Large intestine (tissue), 3 donors: ENCODE measurements at regions not wholly inside any gene's neighbourhood (a gene's known extent, or its start where the extent isn't known, plus 50 kb on each side); places are given as distances from the start of the nearest gene placed in this dataset.

Source experiments
- DNase-seq, 2 donors: peaks; one replicate each; pipeline versions ENCODE4 v3.0.0 to v3.0.0-alpha.2; 2013
- H3K27ac ChIP-seq: one replicate; pipeline ENCODE4 v1.5.1; 2013; ENCODE audit warnings: low read length
- H3K27me3 ChIP-seq: 2 replicates; pipeline ENCODE4 v1.6.1; 2013; ENCODE audit warnings: low read length; ENCODE audit not compliant: control insufficient read depth, insufficient read depth
- H3K36me3 ChIP-seq: 2 replicates; pipeline ENCODE4 v1.6.1; 2013; ENCODE audit warnings: low read length; ENCODE audit not compliant: control insufficient read depth, insufficient read depth
- H3K4me1 ChIP-seq: one replicate; pipeline ENCODE4 v1.6.1; 2013; ENCODE audit warnings: low read length; ENCODE audit not compliant: control insufficient read depth, insufficient read depth
- H3K4me3 ChIP-seq: one replicate; pipeline ENCODE4 v1.5.1; 2013; ENCODE audit warnings: low read length
- H3K9me3 ChIP-seq: one replicate; pipeline ENCODE4 v1.6.1; 2013; ENCODE audit warnings: mild to moderate bottlenecking, low read depth, low read length, moderate library complexity; ENCODE audit not compliant: control insufficient read depth
- WGBS: methylation state at CpG from one replicate; pipeline ENCODE4 v1.1.5; 2013; ENCODE audit warnings: low lambda C conversion rate; ENCODE audit not compliant: insufficient coverage; 5-methylcytosine and 5-hydroxymethylcytosine counted together

DNA sequence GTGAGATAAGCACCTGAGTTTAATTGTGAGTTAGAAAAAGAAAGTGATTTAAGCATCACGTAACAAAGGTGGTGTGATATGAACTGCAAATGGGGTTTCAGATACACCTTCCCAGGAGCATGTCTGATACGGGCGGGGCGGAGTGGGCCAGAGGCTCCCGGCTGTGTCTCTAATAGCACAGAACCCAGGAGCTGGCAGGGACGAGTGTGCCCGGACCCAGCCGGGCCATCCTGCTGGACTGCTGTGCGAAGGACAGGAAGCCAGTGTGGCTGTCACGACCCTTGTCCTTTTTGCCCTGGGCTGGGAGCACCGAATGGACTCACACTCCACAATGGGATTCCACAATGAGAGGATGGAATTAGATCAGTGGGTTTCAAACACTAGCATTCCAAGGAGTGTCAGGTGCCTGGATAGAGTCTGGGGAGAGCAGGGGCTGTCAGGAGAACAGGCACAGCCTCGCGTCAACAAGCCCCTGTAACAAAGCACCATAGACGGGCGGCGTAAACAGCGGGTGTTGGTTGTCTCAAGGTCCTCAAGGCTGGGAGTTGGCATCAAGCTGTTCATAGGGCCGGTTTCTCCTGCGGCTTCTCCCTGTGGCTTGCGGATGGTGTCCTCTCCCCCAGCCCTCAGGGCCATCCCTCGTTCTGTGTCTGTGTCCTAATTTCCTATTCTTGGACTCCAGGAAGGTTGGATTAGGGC is 242.6 kb upstream of the PITRM1 start:
- no peaks in the 10 kb centered on the region for H3K36me3 ChIP-seq
- WGBS, result no CpG with 5 or more reads among the region's 21 CpGs
- H3K4me3 ChIP-seq, result no peak overlapping the region
- peaks cover 4% of the 10 kb centered on the region for H3K9me3 ChIP-seq
- no peak overlapping the region for H3K27ac ChIP-seq
- no peaks in the 10 kb centered on the region for H3K4me1 ChIP-seq
- DNase-seq, result no peak
- no peaks in the 10 kb centered on the region for H3K27me3 ChIP-seq

GRCh38 chr10:3414667-3415023 is 242.1 kb upstream of the PITRM1 start:
- Histone ChIP-seq H3K27me3 (no peaks in the 10 kb centered on the region), H3K4me3 (no peak overlapping the region), H3K4me1 (no peaks in the 10 kb centered on the region), H3K9me3 (peaks cover 4% of the 10 kb centered on the region), H3K27ac (no peak overlapping the region), H3K36me3 (no peaks in the 10 kb centered on the region)
- no CpG with 5 or more reads among the region's 10 CpGs for WGBS
- no peak for DNase-seq

GRCh38 chr10:3413937-3414666 is 241.5 kb upstream of the PITRM1 start:
- Histone ChIP-seq H3K27me3 (no peaks in the 10 kb centered on the region), H3K4me1 (no peaks in the 10 kb centered on the region), H3K27ac (no peak overlapping the region), H3K36me3 (no peaks in the 10 kb centered on the region), H3K4me3 (no peak overlapping the region), H3K9me3 (peaks cover 4% of the 10 kb centered on the region)
- no CpG with 5 or more reads among the region's 23 CpGs for WGBS
- DNase-seq, result no peak

- H3K27me3 ChIP-seq, result no peaks in the 10 kb centered on the region
- no peak overlapping the region for H3K4me3 ChIP-seq
- peaks cover 4% of the 10 kb centered on the region for H3K9me3 ChIP-seq
- H3K36me3 ChIP-seq, result no peaks in the 10 kb centered on the region
- no peaks in the 10 kb centered on the region for H3K4me1 ChIP-seq
- no peak for DNase-seq
- WGBS, result 100% methylated on average over 1 of the region's 16 CpGs
- H3K27ac ChIP-seq, result no peak overlapping the region
Observed at GRCh38 chr10:3412646-3413045, 240.1 kb upstream of the PITRM1 start.

DNA sequence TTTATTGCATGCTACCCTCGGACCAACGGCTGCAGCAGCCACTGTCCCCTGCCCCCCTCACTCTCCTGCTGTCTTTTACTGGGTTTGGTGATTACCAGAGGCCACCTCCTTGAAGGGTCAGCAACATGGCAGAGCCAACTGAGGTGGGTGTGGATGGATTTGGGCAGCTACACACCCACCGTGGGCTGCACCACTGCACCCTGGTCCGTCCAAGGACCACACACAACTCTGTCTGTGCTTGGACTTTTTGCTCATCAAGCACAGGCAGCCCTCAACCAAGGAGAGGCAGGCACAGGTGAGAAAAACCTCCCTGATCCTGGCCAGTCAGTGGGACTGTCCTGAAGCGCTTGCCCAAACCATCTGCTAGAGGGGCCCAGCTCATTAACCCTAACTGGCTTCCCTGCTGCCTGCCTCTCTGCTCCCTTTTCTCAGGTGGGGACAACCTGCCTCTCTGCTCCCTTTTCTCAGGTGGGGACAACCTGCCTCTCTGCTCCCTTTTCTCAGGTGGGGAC is 239.5 kb upstream of the PITRM1 start:
- Histone ChIP-seq H3K4me1 (no peaks in the 10 kb centered on the region), H3K4me3 (no peak overlapping the region), H3K9me3 (peaks cover 4% of the 10 kb centered on the region), H3K36me3 (no peaks in the 10 kb centered on the region), H3K27ac (no peak overlapping the region), H3K27me3 (no peaks in the 10 kb centered on the region)
- no CpG with 5 or more reads among the region's 5 CpGs for WGBS
- no peak for DNase-seq

- no peak for DNase-seq
- Histone ChIP-seq H3K27ac (no peak overlapping the region), H3K4me1 (no peaks in the 10 kb centered on the region), H3K36me3 (no peaks in the 10 kb centered on the region), H3K27me3 (no peaks in the 10 kb centered on the region), H3K9me3 (peaks cover 4% of the 10 kb centered on the region), H3K4me3 (no peak overlapping the region)
- WGBS, result 40% methylated on average over 1 of the region's 3 CpGs
Observed at GRCh38 chr10:3411044-3411443, 238.5 kb upstream of the PITRM1 start.

GRCh38 chr10:3409928-3410327 is 237.3 kb upstream of the PITRM1 start:
- Histone ChIP-seq H3K36me3 (no peaks in the 10 kb centered on the region), H3K9me3 (peaks cover 4% of the 10 kb centered on the region), H3K27ac (no peak overlapping the region), H3K4me3 (no peak overlapping the region), H3K27me3 (no peaks in the 10 kb centered on the region), H3K4me1 (no peaks in the 10 kb centered on the region)
- no peak for DNase-seq
- WGBS, result no CpG with 5 or more reads among the region's 4 CpGs

DNA sequence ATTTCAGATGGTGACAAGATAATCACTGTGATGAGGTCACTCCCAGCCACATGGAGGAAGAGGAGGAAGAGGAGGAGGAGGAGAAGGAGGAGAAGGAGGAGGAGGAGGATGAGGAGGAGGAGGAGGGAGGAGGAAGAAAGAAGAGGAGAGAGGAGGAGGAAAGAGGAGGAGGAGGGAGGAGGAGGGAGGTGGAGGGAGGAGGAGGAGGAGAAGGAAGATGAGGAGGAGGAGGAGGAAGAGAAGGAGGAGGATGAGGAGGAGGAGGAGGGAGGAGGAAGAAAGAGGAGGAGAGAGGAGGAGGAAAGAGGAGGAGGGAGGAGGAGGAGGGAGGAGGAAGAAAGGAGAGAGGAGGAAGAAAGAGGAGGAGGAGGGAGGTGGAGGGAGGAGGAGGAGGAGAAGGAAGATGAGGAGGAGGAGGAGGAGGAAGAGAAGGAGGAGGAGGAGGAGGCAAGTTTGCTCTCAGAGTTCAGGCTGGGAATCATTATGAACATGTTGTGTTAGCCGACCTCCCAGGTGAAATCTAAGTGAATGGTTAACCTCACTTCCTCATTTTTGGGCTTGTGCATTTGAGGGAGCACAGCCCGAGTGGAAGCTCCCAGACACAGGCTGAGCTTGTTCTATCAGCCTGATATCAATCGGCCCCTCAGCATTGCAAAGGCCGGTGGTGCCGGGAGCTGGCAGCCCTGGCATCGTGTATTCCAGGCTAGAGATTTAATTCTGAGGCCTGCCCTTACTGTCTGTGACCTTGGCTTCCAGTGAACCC is 236.2 kb upstream of the PITRM1 start:
- Histone ChIP-seq H3K27me3 (no peaks in the 10 kb centered on the region), H3K4me1 (no peaks in the 10 kb centered on the region), H3K9me3 (peaks cover 4% of the 10 kb centered on the region), H3K36me3 (no peaks in the 10 kb centered on the region), H3K4me3 (no peak overlapping the region), H3K27ac (no peak overlapping the region)
- DNase-seq, result no peak
- WGBS, result no CpG with 5 or more reads among the region's 6 CpGs

- H3K4me1 ChIP-seq, result no peaks in the 10 kb centered on the region
- WGBS, result no CpG with 5 or more reads among the region's 12 CpGs
- H3K9me3 ChIP-seq, result no peaks in the 10 kb centered on the region
- no peaks in the 10 kb centered on the region for H3K36me3 ChIP-seq
- no peak overlapping the region for H3K4me3 ChIP-seq
- DNase-seq, result no peak
- no peaks in the 10 kb centered on the region for H3K27me3 ChIP-seq
- H3K27ac ChIP-seq, result no peak overlapping the region
Observed at GRCh38 chr10:3407208-3407607, 234.6 kb upstream of the PITRM1 start.

DNA sequence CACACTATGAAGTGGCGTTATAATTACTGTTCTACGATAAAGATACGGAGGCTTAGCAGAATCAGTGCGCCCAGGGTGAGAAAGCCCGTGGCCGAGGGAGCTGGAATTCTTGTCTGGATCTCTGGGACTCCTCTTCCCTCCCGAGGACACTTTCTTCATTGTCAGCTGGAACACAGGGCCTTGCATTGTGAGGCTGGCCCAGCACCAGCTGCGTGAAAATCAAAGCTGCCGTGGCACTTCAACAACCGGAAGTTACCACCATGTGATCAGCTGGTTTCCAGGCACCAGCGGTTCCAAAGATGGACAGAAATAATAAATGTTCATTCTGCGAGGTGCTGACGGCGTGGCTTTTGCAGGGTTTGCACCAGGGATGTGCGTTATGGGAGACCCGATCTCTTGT is 234.0 kb upstream of the PITRM1 start:
- Histone ChIP-seq H3K4me3 (no peak overlapping the region), H3K9me3 (no peaks in the 10 kb centered on the region), H3K27ac (no peak overlapping the region), H3K4me1 (no peaks in the 10 kb centered on the region), H3K36me3 (no peaks in the 10 kb centered on the region), H3K27me3 (no peaks in the 10 kb centered on the region)
- 100% methylated on average over 2 of the region's 16 CpGs for WGBS
- DNase-seq, result no peak
